SJCRH30 (cell line): ENCODE measurements at regions not wholly inside any gene's neighbourhood (a gene's known extent, or its start where the extent isn't known, plus 50 kb on each side); places are given as distances from the start of the nearest gene placed in this dataset.

Experiments
- DNase-seq, 2 experiments: peaks; one replicate each; pipeline ENCODE4 v3.0.0-alpha.2; 2015 to 2020
- H3K27ac ChIP-seq: fragments of 250-450 bp; sonication (Bioruptor Pico); 2 replicates; pipeline ENCODE4 v1.5.1; 2020; ENCODE audit warnings: mild to moderate bottlenecking, moderate library complexity
- H3K27me3 ChIP-seq: fragments of 250-450 bp; sonication (Bioruptor Pico); 2 replicates; pipeline ENCODE4 v1.5.1; 2020; ENCODE audit warnings: mild to moderate bottlenecking, moderate library complexity
- H3K36me3 ChIP-seq: fragments of 250-450 bp; sonication (Bioruptor Pico); 2 replicates; pipeline ENCODE4 v1.5.1; 2020; ENCODE audit warnings: mild to moderate bottlenecking, moderate library complexity
- H3K4me1 ChIP-seq: fragments of 250-450 bp; sonication (Bioruptor Pico); 2 replicates; pipeline ENCODE4 v1.5.1; 2020; ENCODE audit warnings: mild to moderate bottlenecking, moderate library complexity
- H3K4me3 ChIP-seq: fragments of 250-450 bp; sonication (Bioruptor Pico); 2 replicates; pipeline ENCODE4 v1.5.1; 2020; ENCODE audit warnings: mild to moderate bottlenecking, moderate library complexity
- H3K9me3 ChIP-seq: fragments of 250-450 bp; sonication (Bioruptor Pico); replicated peaks from 2 replicates; pipeline ENCODE4 v1.5.1; 2020; ENCODE audit warnings: mild to moderate bottlenecking, moderate library complexity

DNA sequence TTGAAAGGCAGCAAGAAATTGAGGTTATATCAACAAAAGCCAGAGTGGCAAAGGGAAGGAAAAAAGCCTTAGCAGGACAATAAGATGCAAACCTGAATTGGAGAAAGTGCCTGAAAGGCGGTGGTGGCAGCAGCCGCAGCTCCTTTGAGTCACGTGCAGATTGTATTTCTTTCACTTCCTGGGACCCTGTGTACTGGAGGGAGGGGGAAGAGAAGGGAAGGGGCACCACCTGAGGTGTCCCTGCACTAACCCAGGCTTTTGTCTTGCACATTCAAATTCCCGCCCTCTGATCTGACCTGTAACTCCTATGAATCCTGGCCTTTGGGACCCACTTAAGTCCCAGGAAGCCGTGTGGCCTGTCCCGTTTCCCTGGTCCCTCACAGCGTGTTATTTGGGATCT is 326.1 kb upstream of the SKOR2 start:
- no peak overlapping the region for H3K27ac ChIP-seq
- H3K36me3 ChIP-seq: no peaks in the 10 kb centered on the region
- no peaks in the 10 kb centered on the region for H3K9me3 ChIP-seq
- no peak overlapping the region for H3K4me3 ChIP-seq
- no peaks in the 10 kb centered on the region for H3K4me1 ChIP-seq
- H3K27me3 ChIP-seq: no peaks in the 10 kb centered on the region
- no peak for DNase-seq

DNA sequence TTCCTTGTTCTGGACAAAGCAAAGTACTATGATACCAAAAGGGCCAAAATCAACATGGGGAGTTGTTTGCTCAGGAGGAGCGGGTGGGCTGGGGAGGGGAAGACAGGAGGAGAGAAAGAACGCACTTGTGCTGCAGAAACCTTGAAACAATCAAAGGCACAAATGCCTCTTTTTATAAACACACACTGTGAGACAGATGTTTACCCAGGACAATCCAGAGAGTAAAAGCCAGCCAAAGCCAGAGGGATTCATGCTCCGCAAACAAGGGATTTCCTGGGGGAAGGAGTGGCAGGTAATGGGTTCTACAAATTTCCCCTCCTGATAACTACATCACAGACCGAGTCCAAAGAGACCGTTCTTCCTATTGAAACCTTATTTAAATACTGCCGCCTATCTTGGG is 323.5 kb upstream of the SKOR2 start:
- no peak for DNase-seq
- no peaks in the 10 kb centered on the region for H3K4me1 ChIP-seq
- no peaks in the 10 kb centered on the region for H3K27me3 ChIP-seq
- H3K36me3 ChIP-seq: no peaks in the 10 kb centered on the region
- H3K27ac ChIP-seq: no peak overlapping the region
- H3K9me3 ChIP-seq: no peaks in the 10 kb centered on the region
- no peak overlapping the region for H3K4me3 ChIP-seq

DNA sequence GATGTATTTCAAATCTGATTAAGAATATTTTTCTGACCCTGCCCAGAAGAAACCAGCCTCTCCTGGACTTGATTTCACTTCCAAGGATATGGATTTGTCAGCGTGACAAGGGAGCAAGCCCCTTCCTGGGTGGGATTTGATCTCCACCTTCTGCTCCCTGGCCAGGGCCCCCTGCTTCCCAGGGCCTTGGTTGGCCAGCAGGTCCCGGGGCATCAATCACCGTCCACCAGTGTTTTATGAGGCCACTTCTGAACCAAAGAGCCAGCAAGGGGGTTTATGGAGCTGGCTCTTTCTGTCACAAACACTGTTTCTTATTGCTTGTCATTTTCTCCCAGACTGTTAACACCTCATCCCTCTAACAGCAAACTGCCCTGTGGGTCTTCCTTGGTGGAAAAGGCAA is 320.5 kb upstream of the SKOR2 start:
- no peak overlapping the region for H3K4me3 ChIP-seq
- H3K27me3 ChIP-seq: no peaks in the 10 kb centered on the region
- H3K27ac ChIP-seq: no peak overlapping the region
- DNase-seq: no peak
- H3K9me3 ChIP-seq: no peaks in the 10 kb centered on the region
- no peaks in the 10 kb centered on the region for H3K4me1 ChIP-seq
- H3K36me3 ChIP-seq: no peaks in the 10 kb centered on the region

DNA sequence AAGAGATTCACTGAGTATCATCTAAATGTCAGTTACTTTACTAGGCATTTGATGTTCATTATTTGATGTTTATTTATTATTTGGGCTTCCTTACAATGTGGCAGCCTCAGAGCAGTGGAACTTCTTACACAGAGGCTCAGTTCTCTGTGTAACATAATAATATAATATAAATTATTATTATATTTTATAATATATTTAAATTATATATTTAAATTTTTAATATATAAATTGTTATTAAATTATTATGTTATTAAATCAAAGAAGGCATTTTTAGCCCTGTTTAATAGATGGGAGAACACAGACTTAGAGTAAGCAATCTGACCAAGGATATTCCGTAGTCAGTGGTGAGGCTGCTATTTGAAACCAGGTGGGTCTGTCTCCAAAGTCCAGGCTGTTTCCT is 315.3 kb upstream of the SKOR2 start:
- H3K4me1 ChIP-seq: no peaks in the 10 kb centered on the region
- H3K27me3 ChIP-seq: no peaks in the 10 kb centered on the region
- H3K9me3 ChIP-seq: no peaks in the 10 kb centered on the region
- no peaks in the 10 kb centered on the region for H3K36me3 ChIP-seq
- no peak overlapping the region for H3K27ac ChIP-seq
- H3K4me3 ChIP-seq: no peak overlapping the region
- no peak for DNase-seq

DNA sequence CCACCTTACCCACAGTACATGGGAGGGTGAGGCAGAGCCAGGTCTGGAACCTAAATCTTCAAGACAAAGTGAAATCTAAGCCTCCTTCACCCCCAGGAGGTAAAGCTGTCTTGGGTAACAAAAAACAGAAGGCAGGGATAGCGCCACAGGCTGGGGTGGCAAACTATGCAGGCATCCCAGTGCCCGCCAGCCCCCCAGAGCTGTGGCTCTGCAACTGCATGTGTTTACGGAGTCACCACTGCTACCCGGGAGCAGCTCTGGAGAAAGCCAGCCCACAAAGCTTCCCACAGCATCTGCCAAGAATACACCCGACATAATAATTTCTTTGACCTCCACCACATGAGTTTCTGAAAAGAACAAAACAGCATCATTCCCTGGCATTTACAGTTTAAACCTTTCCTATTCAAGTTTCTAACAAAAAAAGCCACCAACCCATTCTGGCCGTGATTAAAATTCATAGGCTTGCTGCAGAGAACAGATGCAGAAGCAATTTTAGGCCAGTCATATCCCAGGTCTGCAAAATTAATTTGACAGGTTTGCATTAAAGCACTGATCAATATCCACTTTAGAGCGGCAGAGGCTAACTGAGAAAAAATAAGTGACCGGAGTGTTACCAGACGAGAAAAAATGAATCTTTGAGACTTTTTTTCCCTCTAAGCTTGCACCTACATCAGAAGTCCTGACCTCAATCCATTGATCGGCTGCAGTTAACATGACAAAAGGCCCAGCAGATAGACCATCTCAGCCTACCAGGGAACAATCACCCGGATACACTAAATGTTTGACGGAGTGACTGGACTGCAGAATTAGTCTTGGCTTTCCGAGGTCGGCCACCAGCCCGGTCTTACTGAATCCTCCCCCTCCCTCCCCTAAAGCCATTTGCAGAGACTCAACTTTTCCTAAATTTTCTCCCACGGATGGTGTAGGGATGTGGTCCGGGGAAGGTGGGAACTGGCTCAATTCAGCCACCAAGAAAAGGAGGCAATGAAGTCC is 309.6 kb upstream of the SKOR2 start:
- no peaks in the 10 kb centered on the region for H3K27me3 ChIP-seq
- H3K9me3 ChIP-seq: no peaks in the 10 kb centered on the region
- no peak overlapping the region for H3K27ac ChIP-seq
- no peak for DNase-seq
- H3K4me3 ChIP-seq: no peak overlapping the region
- no peaks in the 10 kb centered on the region for H3K36me3 ChIP-seq
- H3K4me1 ChIP-seq: no peaks in the 10 kb centered on the region

DNA sequence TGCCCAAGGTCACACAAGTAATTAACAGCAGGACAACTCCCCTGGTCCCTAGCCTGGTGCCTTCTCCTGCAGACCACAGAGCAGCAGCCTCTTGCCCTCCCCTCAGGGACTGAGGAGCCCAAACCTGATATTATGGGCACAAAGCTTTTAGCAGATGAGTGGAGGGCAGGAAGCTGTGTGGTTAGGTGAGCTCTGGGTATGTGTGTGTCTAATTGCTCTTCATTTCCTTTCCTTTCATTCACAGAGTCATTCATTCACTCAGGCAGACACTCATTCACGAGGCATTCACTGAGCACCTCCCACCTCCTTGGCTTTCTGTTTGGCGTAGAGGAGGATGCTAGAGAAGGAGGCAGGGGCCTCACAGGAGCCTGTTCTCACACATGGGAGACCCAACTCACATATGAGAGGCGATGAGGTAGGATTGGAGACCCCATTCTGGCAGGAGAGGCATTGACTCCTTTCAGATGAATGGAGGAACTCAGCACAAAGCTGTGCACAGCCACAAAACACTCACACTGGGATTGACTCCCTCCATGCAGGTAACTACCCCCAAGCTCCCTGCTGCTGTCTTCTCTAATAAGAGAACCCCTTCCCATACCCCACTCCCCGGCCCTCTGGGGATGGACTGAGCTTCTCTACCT is 306.8 kb upstream of the SKOR2 start:
- no peak overlapping the region for H3K4me3 ChIP-seq
- DNase-seq: no peak
- no peaks in the 10 kb centered on the region for H3K4me1 ChIP-seq
- no peak overlapping the region for H3K27ac ChIP-seq
- H3K9me3 ChIP-seq: no peaks in the 10 kb centered on the region
- no peaks in the 10 kb centered on the region for H3K36me3 ChIP-seq
- H3K27me3 ChIP-seq: no peaks in the 10 kb centered on the region

DNA sequence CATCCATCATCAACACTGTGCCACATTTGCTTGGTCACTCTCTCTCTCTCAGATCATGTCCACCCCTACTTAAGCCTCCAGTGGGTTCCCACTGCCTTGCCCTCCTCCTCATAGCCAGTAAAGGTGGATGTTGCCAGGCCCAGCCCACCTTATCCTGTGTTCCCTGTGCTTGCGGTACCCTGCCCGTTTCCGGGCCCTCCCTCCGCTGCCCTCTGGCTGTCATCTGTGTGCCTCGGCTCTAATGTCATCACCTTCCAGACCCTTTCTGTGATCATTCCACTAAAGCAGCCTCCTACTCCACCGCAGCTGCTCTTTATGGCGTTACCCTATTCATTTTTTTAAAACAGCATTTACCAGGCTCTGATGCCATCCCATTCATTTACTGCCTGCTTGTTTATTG is 305.7 kb upstream of the SKOR2 start:
- Histone ChIP-seq H3K27ac (no peak overlapping the region), H3K27me3 (no peaks in the 10 kb centered on the region), H3K4me3 (no peak overlapping the region), H3K36me3 (no peaks in the 10 kb centered on the region), H3K4me1 (no peaks in the 10 kb centered on the region), H3K9me3 (no peaks in the 10 kb centered on the region)
- no peak for DNase-seq

DNA sequence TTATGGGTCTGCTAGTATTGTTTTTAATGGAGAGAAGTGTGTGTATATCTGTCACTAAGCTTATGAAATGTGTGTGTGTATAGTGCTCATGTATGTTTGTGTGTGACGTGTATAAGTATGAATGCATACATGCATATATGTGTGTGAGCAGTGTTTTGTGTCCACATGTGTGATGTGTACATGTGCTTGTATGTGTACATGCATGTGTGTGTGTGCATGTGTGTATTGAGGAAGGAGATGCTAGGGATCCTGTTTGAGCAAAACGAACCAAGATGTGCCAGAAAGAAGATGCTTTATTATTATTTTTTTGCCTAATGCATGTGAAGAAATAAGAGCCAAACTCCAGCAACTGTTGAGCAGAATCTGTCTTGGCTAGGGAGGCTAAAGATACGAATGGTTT is 301.3 kb upstream of the SKOR2 start:
- Histone ChIP-seq H3K9me3 (no peaks in the 10 kb centered on the region), H3K36me3 (no peaks in the 10 kb centered on the region), H3K4me1 (no peaks in the 10 kb centered on the region), H3K4me3 (no peak overlapping the region), H3K27me3 (no peaks in the 10 kb centered on the region), H3K27ac (no peak overlapping the region)
- no peak for DNase-seq

DNA sequence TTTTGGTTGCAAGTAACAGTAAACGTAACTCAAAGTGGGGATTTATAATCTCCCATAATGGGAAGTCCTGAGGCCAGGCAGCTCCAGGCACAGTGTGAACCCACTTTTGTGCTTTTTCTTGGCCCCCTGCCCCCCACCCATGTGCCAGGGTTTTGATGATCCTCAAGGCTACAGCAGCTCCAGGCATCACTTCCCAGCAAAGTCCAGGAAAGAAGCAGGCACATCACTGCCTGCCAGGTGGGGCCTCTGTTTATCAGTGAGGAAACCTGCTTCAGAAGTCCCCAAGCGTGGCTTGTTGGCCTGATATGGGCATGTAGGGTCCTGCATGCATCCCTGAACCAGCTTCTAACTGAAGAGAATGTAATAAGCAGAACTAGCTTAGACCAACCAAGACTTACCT is 299.2 kb upstream of the SKOR2 start:
- H3K4me3 ChIP-seq: no peak overlapping the region
- no peaks in the 10 kb centered on the region for H3K36me3 ChIP-seq
- no peak overlapping the region for H3K27ac ChIP-seq
- H3K9me3 ChIP-seq: no peaks in the 10 kb centered on the region
- no peaks in the 10 kb centered on the region for H3K4me1 ChIP-seq
- DNase-seq: no peak
- H3K27me3 ChIP-seq: no peaks in the 10 kb centered on the region

DNA sequence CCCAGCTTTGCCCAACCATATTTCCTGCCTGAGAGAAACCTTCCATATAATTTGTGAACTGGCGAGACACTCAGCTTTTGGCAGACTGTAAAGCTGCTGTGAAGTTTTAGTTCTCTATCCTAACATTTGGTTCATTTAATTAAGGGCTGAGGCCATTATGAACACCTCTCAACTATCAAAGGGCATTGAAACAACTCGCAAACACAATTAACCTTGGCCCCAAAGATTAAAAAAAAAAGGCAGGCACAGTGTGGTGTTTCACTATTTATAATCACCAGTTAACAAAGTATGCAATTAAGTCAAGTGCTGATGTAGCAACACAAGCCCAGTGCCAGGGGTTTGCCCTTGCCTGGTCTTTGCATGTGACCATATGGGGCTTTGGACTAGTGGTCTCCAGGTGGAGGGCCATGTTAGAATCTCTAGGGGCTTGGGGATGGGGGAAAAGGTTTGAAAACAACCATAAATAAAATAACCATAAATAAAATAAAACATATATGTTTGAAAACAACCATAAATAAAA is 297.6 kb upstream of the SKOR2 start:
- H3K27me3 ChIP-seq: no peaks in the 10 kb centered on the region
- no peaks in the 10 kb centered on the region for H3K36me3 ChIP-seq
- H3K4me3 ChIP-seq: no peak overlapping the region
- DNase-seq: no peak
- no peaks in the 10 kb centered on the region for H3K4me1 ChIP-seq
- no peak overlapping the region for H3K27ac ChIP-seq
- no peaks in the 10 kb centered on the region for H3K9me3 ChIP-seq

DNA sequence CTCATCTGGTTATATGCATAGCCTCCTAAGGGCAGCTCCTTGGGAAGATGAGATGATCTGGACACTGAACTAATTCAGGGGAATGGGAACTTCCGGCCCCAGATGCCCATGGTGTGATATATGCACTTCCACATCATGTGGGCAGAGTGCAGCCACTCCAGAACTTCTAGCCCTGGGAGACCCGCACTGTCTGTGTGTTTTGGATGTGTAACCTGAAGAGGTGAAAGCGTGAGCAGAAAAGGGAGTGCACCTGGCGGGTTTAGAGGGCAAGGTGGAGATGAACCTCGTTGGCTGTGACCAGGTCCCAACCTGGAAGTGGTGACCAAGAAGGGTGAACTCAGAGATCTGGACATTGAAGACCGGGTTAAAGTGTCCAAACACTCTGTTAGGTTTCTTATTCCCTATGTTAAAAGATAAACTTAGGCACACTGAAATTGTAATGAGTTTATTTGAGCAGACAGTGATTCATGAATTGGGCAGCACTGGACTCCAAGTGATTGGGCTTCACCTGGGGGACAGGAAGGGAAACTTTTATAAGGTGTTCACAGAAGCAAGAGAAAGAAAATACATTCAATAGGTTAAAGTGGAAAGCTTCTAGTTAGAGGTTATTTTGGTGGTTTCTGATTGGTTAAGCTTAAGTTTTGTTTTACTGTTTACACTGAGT is 296.2 kb upstream of the SKOR2 start:
- Histone ChIP-seq H3K4me1 (no peaks in the 10 kb centered on the region), H3K27me3 (no peaks in the 10 kb centered on the region), H3K36me3 (no peaks in the 10 kb centered on the region), H3K4me3 (no peak overlapping the region), H3K9me3 (no peaks in the 10 kb centered on the region), H3K27ac (no peak overlapping the region)
- DNase-seq: no peak

DNA sequence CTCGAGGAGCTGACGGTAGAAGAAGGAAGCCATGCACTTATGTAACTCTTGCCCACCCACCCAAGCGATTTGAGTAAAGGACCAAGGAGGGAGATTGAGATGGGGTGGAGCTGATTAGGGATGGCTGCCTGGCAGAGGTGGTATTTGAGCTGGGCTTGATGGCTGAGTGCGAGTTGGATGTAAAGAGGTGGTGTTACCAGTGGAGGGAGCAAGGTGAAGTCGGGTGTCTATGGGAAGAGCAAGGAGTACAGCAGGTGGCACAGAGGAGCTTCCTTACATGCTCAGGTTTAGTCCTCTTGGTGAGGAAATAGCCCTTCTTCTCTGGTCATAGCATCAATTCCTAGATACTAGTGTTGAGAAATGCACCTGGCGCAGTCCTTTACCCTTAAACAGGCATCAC is 294.2 kb upstream of the SKOR2 start:
- Histone ChIP-seq H3K9me3 (no peaks in the 10 kb centered on the region), H3K4me1 (no peaks in the 10 kb centered on the region)
- DNase-seq: no peak

DNA sequence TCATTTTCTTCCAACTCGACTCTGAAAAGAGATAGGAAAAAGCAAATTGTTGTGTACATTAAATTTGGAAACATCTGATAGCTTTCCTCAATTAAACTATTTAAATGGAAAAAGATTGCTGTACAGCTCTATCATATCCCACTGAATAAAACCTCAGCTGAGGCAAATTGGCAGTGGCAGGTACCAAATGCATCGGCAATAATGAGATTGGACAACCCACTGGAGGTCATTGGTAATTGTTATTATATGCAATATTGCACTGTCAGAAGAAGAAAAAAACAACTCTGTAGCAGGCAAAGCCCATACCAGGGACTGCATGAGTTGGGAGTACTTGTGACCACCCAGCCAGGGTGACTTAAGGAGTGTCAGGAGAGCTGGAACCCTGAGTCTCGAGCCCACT is 291.6 kb upstream of the SKOR2 start:
- H3K36me3 ChIP-seq: no peaks in the 10 kb centered on the region
- no peak overlapping the region for H3K4me3 ChIP-seq
- no peak overlapping the region for H3K27ac ChIP-seq
- H3K27me3 ChIP-seq: no peaks in the 10 kb centered on the region
- no peak for DNase-seq
- no peaks in the 10 kb centered on the region for H3K9me3 ChIP-seq
- H3K4me1 ChIP-seq: no peaks in the 10 kb centered on the region

More for the DNA sequence above, 294.2 kb upstream of the SKOR2 start:
- no peaks in the 10 kb centered on the region for H3K27me3 ChIP-seq
- no peak overlapping the region for H3K4me3 ChIP-seq
- no peaks in the 10 kb centered on the region for H3K36me3 ChIP-seq
- no peak overlapping the region for H3K27ac ChIP-seq

DNA sequence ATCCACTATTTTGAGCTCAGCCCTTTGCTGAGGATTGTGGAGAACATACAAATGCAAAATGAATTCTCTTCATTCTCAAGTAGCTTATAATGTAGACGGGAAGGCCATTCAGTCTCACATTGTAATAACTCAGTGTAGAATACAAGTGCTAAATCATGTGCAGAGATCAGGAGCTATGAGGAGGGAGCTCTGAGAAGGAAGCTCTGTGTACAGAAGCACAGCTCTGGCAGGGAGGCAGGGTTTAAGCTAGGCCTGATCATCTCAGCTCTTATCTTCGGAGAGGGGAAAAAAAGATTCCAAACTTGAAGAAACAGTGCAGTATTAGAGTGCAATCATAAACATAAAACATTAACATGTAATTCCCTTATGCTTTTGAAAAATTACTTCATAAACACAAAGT is 291.1 kb upstream of the SKOR2 start:
- Histone ChIP-seq H3K4me3 (no peak overlapping the region), H3K4me1 (no peaks in the 10 kb centered on the region), H3K27me3 (no peaks in the 10 kb centered on the region), H3K9me3 (no peaks in the 10 kb centered on the region), H3K27ac (no peak overlapping the region), H3K36me3 (no peaks in the 10 kb centered on the region)
- no peak for DNase-seq

DNA sequence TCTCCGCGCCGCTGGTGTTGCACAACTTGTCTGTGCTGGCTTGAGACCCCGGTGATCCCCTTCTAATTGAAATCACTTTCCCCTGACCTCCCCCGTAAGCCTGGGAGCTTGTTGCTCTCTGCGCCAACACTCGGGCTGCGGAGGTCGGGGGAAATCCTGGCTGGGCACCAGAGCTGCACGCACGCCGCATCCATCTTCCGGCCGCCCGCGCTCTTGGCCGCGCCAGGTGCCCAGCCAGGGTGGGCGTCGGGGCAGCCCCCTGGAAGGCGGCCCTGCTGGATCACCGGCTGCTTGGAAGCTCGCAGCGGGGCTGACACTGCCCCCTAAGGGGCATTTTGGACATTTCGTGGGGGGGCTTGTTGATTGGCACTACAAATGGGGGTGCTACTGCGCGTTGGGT is 280.3 kb upstream of the SKOR2 start:
- H3K36me3 ChIP-seq: no peaks in the 10 kb centered on the region
- no peak for DNase-seq
- no peaks in the 10 kb centered on the region for H3K27me3 ChIP-seq
- no peak overlapping the region for H3K4me3 ChIP-seq
- no peak overlapping the region for H3K27ac ChIP-seq
- H3K4me1 ChIP-seq: no peaks in the 10 kb centered on the region
- H3K9me3 ChIP-seq: no peaks in the 10 kb centered on the region
